SK-N-SH treated with all-trans-retinoic acid at 6 μM for 48 hours (cell line): ENCODE measurements at regions not wholly inside any gene's neighbourhood (a gene's known extent, or its start where the extent isn't known, plus 50 kb on each side); places are given as distances from the start of the nearest gene placed in this dataset.

Experiments
- ATAC-seq: fragments of 200-7000 bp; cut with Tn5 transposase; 3 replicates; pipeline ENCODE4 v1.9.1; 2020; ENCODE audit warnings: mild to moderate bottlenecking, moderate library complexity
- ARNTL ChIP-seq: fragments of 450-650 bp; formaldehyde crosslinking; IDR thresholded peaks from 2 replicates; pipeline ENCODE4 v1.5.0; 2020; ENCODE audit warnings: low read depth, mild to moderate bottlenecking, moderate library complexity, borderline replicate concordance
- BACH2 ChIP-seq: fragments of 250-450 bp; sonication (Bioruptor Pico); IDR thresholded peaks from 2 replicates; pipeline ENCODE4 v1.9.0; 2021; ENCODE audit warnings: mild to moderate bottlenecking, borderline replicate concordance
- CREB5 ChIP-seq: fragments of 250-450 bp; sonication (Bioruptor Pico); IDR thresholded peaks from 2 replicates; pipeline ENCODE4 v1.5.1; 2020; ENCODE audit warnings: low read depth, mild to moderate bottlenecking, moderate library complexity
- ESRRG ChIP-seq: fragments of 250-450 bp; sonication (Bioruptor Pico); IDR thresholded peaks from 2 replicates; pipeline ENCODE4 v1.6.1; 2021; ENCODE audit warnings: mild to moderate bottlenecking
- GLIS3 ChIP-seq: fragments of 250-450 bp; sonication (Bioruptor Pico); IDR thresholded peaks from 2 replicates; pipeline ENCODE4 v1.5.0; 2020; ENCODE audit warnings: mild to moderate bottlenecking, moderate library complexity
- ISL1 ChIP-seq: fragments of 250-450 bp; sonication (Bioruptor Pico); IDR thresholded peaks from 2 replicates; pipeline ENCODE4 v2.1.2; 2022; ENCODE audit warnings: mild to moderate bottlenecking, moderate library complexity
- OSR1 ChIP-seq: fragments of 250-450 bp; sonication (Bioruptor Pico); IDR thresholded peaks from 2 replicates; pipeline ENCODE4 v1.8.0; 2022; ENCODE audit warnings: moderate library complexity, mild to moderate bottlenecking, inconsistent platforms
- POU6F1 ChIP-seq: fragments of 250-450 bp; sonication (Bioruptor Pico); IDR thresholded peaks from 2 replicates; pipeline ENCODE4 v1.8.0; 2021; ENCODE audit warnings: low read depth, mild to moderate bottlenecking, moderate library complexity, borderline replicate concordance
- PPARA ChIP-seq: fragments of 250-450 bp; sonication (Bioruptor Pico); IDR thresholded peaks from 2 replicates; pipeline ENCODE4 v1.5.0; 2020; ENCODE audit warnings: mild to moderate bottlenecking, borderline replicate concordance
- RARB ChIP-seq: fragments of 250-450 bp; sonication (Bioruptor Pico); IDR thresholded peaks from 2 replicates; pipeline ENCODE4 v1.8.0; 2021; ENCODE audit warnings: mild to moderate bottlenecking, moderate library complexity
- SNAI2 ChIP-seq: fragments of 250-450 bp; sonication (Bioruptor Pico); IDR thresholded peaks from 2 replicates; pipeline ENCODE4 v1.5.0; 2020; ENCODE audit warnings: mild to moderate bottlenecking, moderate library complexity
- TCF4 ChIP-seq: fragments of 250-450 bp; sonication (Bioruptor Pico); IDR thresholded peaks from 2 replicates; pipeline ENCODE4 v1.8.0; 2021; ENCODE audit warnings: mild to moderate bottlenecking, moderate library complexity, borderline replicate concordance
- TOX ChIP-seq: fragments of 250-450 bp; sonication (Bioruptor Pico); IDR thresholded peaks from 2 replicates; pipeline ENCODE4 v1.8.0; 2021; ENCODE audit warnings: mild to moderate bottlenecking, moderate library complexity, borderline replicate concordance
- ZC3H10 ChIP-seq: fragments of 250-450 bp; sonication (Bioruptor Pico); IDR thresholded peaks from 2 replicates; pipeline ENCODE4 v1.5.1; 2021; ENCODE audit warnings: mild to moderate bottlenecking, moderate library complexity
- ZFP3 ChIP-seq: fragments of 250-450 bp; sonication (Bioruptor Pico); IDR thresholded peaks from 2 replicates; pipeline ENCODE4 v1.5.0; 2020; ENCODE audit warnings: mild to moderate bottlenecking, moderate library complexity
- ZFP30 ChIP-seq: fragments of 450-650 bp; formaldehyde crosslinking; IDR thresholded peaks from 2 replicates; pipeline ENCODE4 v1.5.0; 2022; ENCODE audit warnings: mild to moderate bottlenecking, moderate library complexity
- ZNF565 ChIP-seq: fragments of 450-650 bp; formaldehyde crosslinking; conservative IDR thresholded peaks from 2 replicates; pipeline ENCODE4 v1.5.0; 2020; ENCODE audit warnings: low read depth, mild to moderate bottlenecking, moderate library complexity
- ZNF70 ChIP-seq: fragments of 450-650 bp; formaldehyde crosslinking; IDR thresholded peaks from 2 replicates; pipeline ENCODE4 v1.5.0; 2020; ENCODE audit warnings: mild to moderate bottlenecking, moderate library complexity
- ZNF8 ChIP-seq: fragments of 450-650 bp; formaldehyde crosslinking; IDR thresholded peaks from 2 replicates; pipeline ENCODE4 v1.5.0; 2020; ENCODE audit warnings: mild to moderate bottlenecking, moderate library complexity
- TF ChIP-seq, protein P1 (sequence below): fragments of 250-450 bp; sonication (Bioruptor Pico); IDR thresholded peaks from 2 replicates; pipeline ENCODE4 v1.8.0; 2020; ENCODE audit warnings: mild to moderate bottlenecking, moderate library complexity, borderline replicate concordance
- TF ChIP-seq, protein P2 (sequence below): fragments of 250-450 bp; sonication (Bioruptor Pico); IDR thresholded peaks from 2 replicates; pipeline ENCODE4 v1.5.0; 2020; ENCODE audit warnings: mild to moderate bottlenecking, moderate library complexity

- TF ChIP-seq ZNF8 (CRISPR knock-in tag) (no peak), OSR1 (CRISPR knock-in tag) (no peak), ZFP3 (CRISPR knock-in tag) (no peak), RARB (CRISPR knock-in tag) (no peak), GLIS3 (no peak), PPARA (no peak), TOX (CRISPR knock-in tag) (no peak)
- TF ChIP-seq, protein P1, sequence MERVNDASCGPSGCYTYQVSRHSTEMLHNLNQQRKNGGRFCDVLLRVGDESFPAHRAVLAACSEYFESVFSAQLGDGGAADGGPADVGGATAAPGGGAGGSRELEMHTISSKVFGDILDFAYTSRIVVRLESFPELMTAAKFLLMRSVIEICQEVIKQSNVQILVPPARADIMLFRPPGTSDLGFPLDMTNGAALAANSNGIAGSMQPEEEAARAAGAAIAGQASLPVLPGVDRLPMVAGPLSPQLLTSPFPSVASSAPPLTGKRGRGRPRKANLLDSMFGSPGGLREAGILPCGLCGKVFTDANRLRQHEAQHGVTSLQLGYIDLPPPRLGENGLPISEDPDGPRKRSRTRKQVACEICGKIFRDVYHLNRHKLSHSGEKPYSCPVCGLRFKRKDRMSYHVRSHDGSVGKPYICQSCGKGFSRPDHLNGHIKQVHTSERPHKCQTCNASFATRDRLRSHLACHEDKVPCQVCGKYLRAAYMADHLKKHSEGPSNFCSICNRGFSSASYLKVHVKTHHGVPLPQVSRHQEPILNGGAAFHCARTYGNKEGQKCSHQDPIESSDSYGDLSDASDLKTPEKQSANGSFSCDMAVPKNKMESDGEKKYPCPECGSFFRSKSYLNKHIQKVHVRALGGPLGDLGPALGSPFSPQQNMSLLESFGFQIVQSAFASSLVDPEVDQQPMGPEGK (CRISPR knock-in tag) = no peak
- TF ChIP-seq, all 23 proteins: peak for 0
- ATAC-seq = no peak
Measured at GRCh38 chr2:8064603-8065002, 617.3 kb upstream of the ID2 start.

- TF ChIP-seq CREB5 (no peak), TCF4 (CRISPR knock-in tag) (no peak), GLIS3 (no peak), RARB (CRISPR knock-in tag) (no peak), ZC3H10 (no peak), BACH2 (CRISPR knock-in tag) (no peak), ISL1 (no peak), POU6F1 (CRISPR knock-in tag) (no peak), TOX (CRISPR knock-in tag) (no peak), ZNF70 (no peak), ZFP30 (CRISPR knock-in tag) (no peak), OSR1 (CRISPR knock-in tag) (no peak), ESRRG (CRISPR knock-in tag) (no peak), ZNF565 (no peak), SNAI2 (no peak), PPARA (no peak), ARNTL (CRISPR knock-in tag) (no peak)
- TF ChIP-seq, protein P1 (CRISPR knock-in tag) = no peak
- TF ChIP-seq, protein P2, sequence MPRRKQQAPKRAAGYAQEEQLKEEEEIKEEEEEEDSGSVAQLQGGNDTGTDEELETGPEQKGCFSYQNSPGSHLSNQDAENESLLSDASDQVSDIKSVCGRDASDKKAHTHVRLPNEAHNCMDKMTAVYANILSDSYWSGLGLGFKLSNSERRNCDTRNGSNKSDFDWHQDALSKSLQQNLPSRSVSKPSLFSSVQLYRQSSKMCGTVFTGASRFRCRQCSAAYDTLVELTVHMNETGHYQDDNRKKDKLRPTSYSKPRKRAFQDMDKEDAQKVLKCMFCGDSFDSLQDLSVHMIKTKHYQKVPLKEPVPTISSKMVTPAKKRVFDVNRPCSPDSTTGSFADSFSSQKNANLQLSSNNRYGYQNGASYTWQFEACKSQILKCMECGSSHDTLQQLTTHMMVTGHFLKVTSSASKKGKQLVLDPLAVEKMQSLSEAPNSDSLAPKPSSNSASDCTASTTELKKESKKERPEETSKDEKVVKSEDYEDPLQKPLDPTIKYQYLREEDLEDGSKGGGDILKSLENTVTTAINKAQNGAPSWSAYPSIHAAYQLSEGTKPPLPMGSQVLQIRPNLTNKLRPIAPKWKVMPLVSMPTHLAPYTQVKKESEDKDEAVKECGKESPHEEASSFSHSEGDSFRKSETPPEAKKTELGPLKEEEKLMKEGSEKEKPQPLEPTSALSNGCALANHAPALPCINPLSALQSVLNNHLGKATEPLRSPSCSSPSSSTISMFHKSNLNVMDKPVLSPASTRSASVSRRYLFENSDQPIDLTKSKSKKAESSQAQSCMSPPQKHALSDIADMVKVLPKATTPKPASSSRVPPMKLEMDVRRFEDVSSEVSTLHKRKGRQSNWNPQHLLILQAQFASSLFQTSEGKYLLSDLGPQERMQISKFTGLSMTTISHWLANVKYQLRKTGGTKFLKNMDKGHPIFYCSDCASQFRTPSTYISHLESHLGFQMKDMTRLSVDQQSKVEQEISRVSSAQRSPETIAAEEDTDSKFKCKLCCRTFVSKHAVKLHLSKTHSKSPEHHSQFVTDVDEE (CRISPR knock-in tag) = no peak
- no peak for ATAC-seq
Measured at GRCh38 chr2:8065191-8065590, 616.7 kb upstream of the ID2 start.

GRCh38 chr2:8067784-8068336, 614.0 kb upstream of the ID2 start:
- ATAC-seq = no peak
- no peak for TF ChIP-seq ZFP3 (CRISPR knock-in tag)
- TF ChIP-seq ARNTL (CRISPR knock-in tag) = no peak
- no peak for TF ChIP-seq PPARA
- TF ChIP-seq, protein P2 (CRISPR knock-in tag) = no peak
- no peak for TF ChIP-seq SNAI2
- no peak for TF ChIP-seq ZFP30 (CRISPR knock-in tag)
- no peak for TF ChIP-seq ZNF70
- TF ChIP-seq TCF4 (CRISPR knock-in tag) = no peak
- TF ChIP-seq ZNF8 (CRISPR knock-in tag) = no peak
- no peak for TF ChIP-seq POU6F1 (CRISPR knock-in tag)
- TF ChIP-seq BACH2 (CRISPR knock-in tag) = no peak
- no peak for TF ChIP-seq ZC3H10
